Keratinocyte (primary cell): ENCODE measurements at regions not wholly inside any gene's neighbourhood (a gene's known extent, or its start where the extent isn't known, plus 50 kb on each side); places are given as distances from the start of the nearest gene placed in this dataset.

ENCODE experiments used
- DNase-seq: peaks from one replicate; pipeline ENCODE4 v3.0.0-alpha.2; 2011; ENCODE audit warnings: low read depth, missing footprints, low spot score
- FAIRE-seq: peaks from 2 replicates; lab custom pipeline; 2011; peaks lifted over from hg19 to GRCh38; lab: Jason Lieb, UNC
- H2AFZ ChIP-seq: 2 replicates; pipeline ENCODE4 v1.6.0; 2012; ENCODE audit warnings: low read length, control low read depth, inconsistent platforms; ENCODE audit not compliant: control insufficient read depth
- H3K27ac ChIP-seq: 2 replicates; pipeline ENCODE4 v1.5.1; 2011; ENCODE audit warnings: low read length; ENCODE audit not compliant: control insufficient read depth, insufficient read depth
- H3K27me3 ChIP-seq: 3 replicates; pipeline ENCODE4 v1.6.0; 2011; ENCODE audit warnings: low read length; ENCODE audit not compliant: control insufficient read depth, insufficient read depth; ENCODE audit errors: extremely low read depth
- H3K36me3 ChIP-seq, 2 experiments: 2 replicates in 1 of 2; 3 replicates in 1 of 2; pipeline ENCODE4 v1.5.1; 2011; ENCODE audit warnings: low read length in 2 of 2, mild to moderate bottlenecking in 1 of 2; ENCODE audit not compliant: control insufficient read depth in 2 of 2, insufficient read depth in 2 of 2; ENCODE audit errors: extremely low read depth in 1 of 2
- H3K4me1 ChIP-seq: 3 replicates; pipeline ENCODE4 v1.5.1; 2011; ENCODE audit warnings: low read length; ENCODE audit not compliant: control insufficient read depth, insufficient read depth; ENCODE audit errors: extremely low read depth
- H3K4me2 ChIP-seq: 3 replicates; pipeline ENCODE4 v1.6.0; 2011; ENCODE audit warnings: low read depth, low read length; ENCODE audit not compliant: control insufficient read depth, insufficient read depth; ENCODE audit errors: extremely low read depth
- H3K4me3 ChIP-seq, 3 experiments: fragments of 200-600 bp in 1 of 3; sonication (generic) in 1 of 3; 2 replicates in 2 of 3; 3 replicates in 1 of 3; pipeline ENCODE4 v1.5.1; 2011 to 2016; ENCODE audit warnings: low read length in 3 of 3, mild to moderate bottlenecking in 3 of 3, control low read depth in 2 of 3, inconsistent platforms in 1 of 3, low read depth in 1 of 3, mixed read lengths in 1 of 3, mixed run types in 1 of 3, moderate library complexity in 1 of 3; ENCODE audit not compliant: control insufficient read depth in 2 of 3, insufficient read depth in 2 of 3; ENCODE audit errors: extremely low read depth in 1 of 3
- H3K79me2 ChIP-seq: 2 replicates; pipeline ENCODE4 v1.6.0; 2012; ENCODE audit warnings: low read length; ENCODE audit not compliant: control insufficient read depth, insufficient read depth
- H3K9ac ChIP-seq: 3 replicates; pipeline ENCODE4 v1.6.0; 2011; ENCODE audit warnings: low read length; ENCODE audit not compliant: control insufficient read depth, insufficient read depth; ENCODE audit errors: extremely low read depth
- H3K9me1 ChIP-seq: 3 replicates; pipeline ENCODE4 v1.6.0; 2011; ENCODE audit warnings: low read length; ENCODE audit not compliant: control insufficient read depth, insufficient read depth; ENCODE audit errors: extremely low read depth
- H3K9me3 ChIP-seq: 2 replicates; pipeline ENCODE4 v1.5.1; 2012; ENCODE audit warnings: low read depth, low read length; ENCODE audit not compliant: control insufficient read depth
- H4K20me1 ChIP-seq: 3 replicates; pipeline ENCODE4 v1.6.0; 2011; ENCODE audit warnings: low read length; ENCODE audit not compliant: control insufficient read depth, insufficient read depth; ENCODE audit errors: extremely low read depth
- CTCF ChIP-seq, 3 experiments: IDR thresholded peaks in 1 of 3; conservative IDR thresholded peaks in 1 of 3; optimal IDR thresholded peaks in 1 of 3; 2 replicates in 2 of 3; 3 replicates in 1 of 3; pipeline versions ENCODE3 to v1.5.1; 2011; ENCODE audit warnings: low read length in 3 of 3, mild to moderate bottlenecking in 3 of 3, moderate library complexity in 2 of 3, control low read depth in 1 of 3, inconsistent platforms in 1 of 3; ENCODE audit not compliant: insufficient read depth in 2 of 3; ENCODE audit errors: extremely low read depth in 1 of 3
- EZH2 ChIP-seq: IDR thresholded peaks from one replicate; pipeline ENCODE4 v1.6.1; 2012; ENCODE audit warnings: inconsistent platforms, mild to moderate bottlenecking, low read length, moderate library complexity
- dilution Hi-C: fragments of 300-500 bp; cut with MboI; formaldehyde crosslinking; loops from one replicate; pipeline ENCODE4 v1.7.0; 2020; ENCODE audit warnings: low sequenced_read_pairs; ENCODE audit not compliant: extremely low pct_ligation_motif_present

GRCh38 chr7:67652937-67653336 is 656.3 kb downstream of the TYW1 start:
- no peak for DNase-seq
- no peaks in the 10 kb centered on the region for H3K9me3 ChIP-seq

DNA sequence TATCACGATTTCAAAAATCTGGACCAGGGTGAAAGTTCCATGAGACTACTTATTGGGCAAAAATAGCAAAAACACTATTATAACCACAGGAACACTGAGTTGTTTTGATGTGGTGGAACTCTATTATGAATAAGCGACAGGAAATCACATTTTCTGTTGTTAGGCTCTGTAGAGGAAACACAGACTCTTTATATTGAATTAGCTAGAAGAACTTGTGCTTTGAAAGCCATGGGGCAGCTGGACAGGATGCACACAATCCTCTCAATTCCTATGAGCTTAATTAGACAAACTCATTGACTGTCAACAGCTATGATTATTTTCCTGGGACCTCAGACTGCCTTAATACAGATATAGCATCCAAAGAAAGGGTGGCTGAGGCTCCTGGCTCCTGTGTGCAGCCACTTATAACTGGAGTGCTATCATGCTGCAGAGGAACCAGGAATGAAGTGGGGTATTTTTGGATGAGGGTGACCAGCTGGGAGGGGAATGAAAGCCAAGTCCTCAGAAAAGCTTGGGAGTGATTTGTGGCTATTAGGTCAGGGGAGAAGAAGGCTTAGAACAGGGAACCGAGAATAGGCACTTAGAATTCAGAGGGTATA is 657.3 kb downstream of the TYW1 start:
- FAIRE-seq (no peak), DNase-seq (no peak)
- Histone ChIP-seq H4K20me1 (no peaks in the 10 kb centered on the region), H3K27me3 (no peaks in the 10 kb centered on the region), H3K27ac (no peak overlapping the region), H3K36me3 (no peaks in the 10 kb centered on the region), H3K9me1 (no peaks in the 10 kb centered on the region), H3K9ac (no peak overlapping the region), H3K4me1 (no peaks in the 10 kb centered on the region), H2AFZ (no peak overlapping the region), H3K4me2 (no peak overlapping the region), H3K4me3 (no peak overlapping the region), H3K79me2 (no peaks in the 10 kb centered on the region), H3K9me3 (no peaks in the 10 kb centered on the region)
- no peak for TF ChIP-seq EZH2
- no peak for TF ChIP-seq CTCF (optimal IDR thresholded peaks at IDR 0.05 in 1 of 3, IDR thresholded peaks at IDR 0.05 in 1 of 3, conservative IDR thresholded peaks at IDR 0.05 in 1 of 3; ENCODE audit: extremely low read depth in 1 of 3, insufficient read depth in 2 of 3, low read length in 3 of 3)
- dilution Hi-C loops: no loop called here

More at GRCh38 chr7:67652937-67653336, 656.3 kb downstream of the TYW1 start:
- Histone ChIP-seq H3K9ac (no peak overlapping the region), H3K9me1 (no peaks in the 10 kb centered on the region), H4K20me1 (no peaks in the 10 kb centered on the region), H3K4me3 (no peak overlapping the region), H3K79me2 (no peaks in the 10 kb centered on the region), H3K27ac (no peak overlapping the region), H3K36me3 (no peaks in the 10 kb centered on the region), H3K4me1 (no peaks in the 10 kb centered on the region), H2AFZ (no peak overlapping the region), H3K27me3 (no peaks in the 10 kb centered on the region), H3K4me2 (no peak overlapping the region)
- dilution Hi-C loops: no loop called here
- TF ChIP-seq CTCF (optimal IDR thresholded peaks at IDR 0.05 in 1 of 3, IDR thresholded peaks at IDR 0.05 in 1 of 3, conservative IDR thresholded peaks at IDR 0.05 in 1 of 3; ENCODE audit: extremely low read depth in 1 of 3, insufficient read depth in 2 of 3, low read length in 3 of 3): no peak
- TF ChIP-seq EZH2: no peak
- no peak for FAIRE-seq
